Endothelial cell of umbilical vein (primary cell): ENCODE measurements at regions not wholly inside any gene's neighbourhood (a gene's known extent, or its start where the extent isn't known, plus 50 kb on each side); places are given as distances from the start of the nearest gene placed in this dataset.

Experiments used
- CTCF ChIP-seq, 2 donors: IDR thresholded peaks; 1 replicate in 1 of 2; 2 replicates in 1 of 2; pipeline ENCODE4 v1.5.1; 2011; ENCODE audit warnings: low read length in 2 of 2, mild to moderate bottlenecking in 2 of 2, moderate library complexity in 2 of 2, control low read depth in 1 of 2, inconsistent platforms in 1 of 2, low read depth in 1 of 2; ENCODE audit not compliant: insufficient read depth in 1 of 2; ENCODE audit errors: extremely low read depth in 1 of 2
- EZH2 ChIP-seq: IDR thresholded peaks from 2 replicates; pipeline ENCODE4 v1.6.1; 2012; ENCODE audit warnings: borderline replicate concordance, low read depth, mild to moderate bottlenecking, moderate library complexity, low read length, inconsistent platforms; ENCODE audit not compliant: severe bottlenecking
- GATA2 ChIP-seq: IDR thresholded peaks from 2 replicates; pipeline ENCODE4 v1.7.0; 2011; ENCODE audit warnings: low read depth, mild to moderate bottlenecking, moderate library complexity, mixed read lengths, low read length; ENCODE audit not compliant: insufficient read length, insufficient read depth
- JUN ChIP-seq: IDR thresholded peaks from 2 replicates; pipeline ENCODE4 v1.6.1; 2011; ENCODE audit warnings: borderline replicate concordance, low read depth; ENCODE audit not compliant: insufficient read length, insufficient read depth
- MAX ChIP-seq: IDR thresholded peaks from 2 replicates; pipeline ENCODE4 v1.6.1; 2011; ENCODE audit not compliant: insufficient read depth, insufficient read length
- POLR2A ChIP-seq: IDR thresholded peaks from 2 replicates; pipeline ENCODE4 v1.6.1; 2012; ENCODE audit warnings: low read depth, mild to moderate bottlenecking, control low read depth, low read length
- POLR2AphosphoS5 ChIP-seq: IDR thresholded peaks from 2 replicates; pipeline ENCODE4 v1.6.1; 2012; ENCODE audit warnings: low read depth, mild to moderate bottlenecking, control low read depth, low read length, moderate library complexity; ENCODE audit not compliant: insufficient read depth

DNA sequence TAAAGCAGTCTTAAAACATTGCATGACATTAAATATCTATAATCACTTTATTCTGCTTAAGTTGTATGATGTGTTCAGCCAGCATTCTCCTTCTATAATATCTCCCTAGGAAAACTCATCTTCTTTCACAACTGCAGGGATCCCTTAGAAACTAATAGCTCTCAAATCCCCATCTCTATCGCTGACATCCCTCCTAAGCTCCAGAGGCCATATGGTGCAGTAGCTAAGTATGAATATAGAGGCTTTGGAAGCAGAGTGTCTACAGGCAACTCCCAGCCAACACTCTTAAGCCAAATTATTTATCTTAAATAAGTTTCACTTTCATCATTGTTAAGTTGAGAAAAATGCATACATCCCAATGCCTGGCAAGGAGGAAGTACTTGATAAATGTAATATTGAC, 349.5 kb upstream of the MIR17HG start:
- TF ChIP-seq CTCF (IDR thresholded peaks at IDR 0.05; ENCODE audit: extremely low read depth in 1 of 2, insufficient read depth in 1 of 2, low read depth in 1 of 2, low read length in 2 of 2) (no peak), POLR2A (no peak), EZH2 (no peak), POLR2AphosphoS5 (no peak), MAX (no peak), JUN (no peak), GATA2 (no peak)
